Muscle layer of colon (tissue), 2 donors: ENCODE measurements at regions not wholly inside any gene's neighbourhood (a gene's known extent, or its start where the extent isn't known, plus 50 kb on each side); places are given as distances from the start of the nearest gene placed in this dataset.

Experiments used
- H3K27ac ChIP-seq: one replicate; pipeline ENCODE4 v1.7.0; 2013; ENCODE audit warnings: low read depth, mild to moderate bottlenecking, low read length, moderate library complexity
- H3K27me3 ChIP-seq, 2 donors: one replicate each; pipeline ENCODE4 v1.7.0; 2013; ENCODE audit warnings: low read length in 2 of 2, mild to moderate bottlenecking in 2 of 2; ENCODE audit not compliant: insufficient read depth in 2 of 2, control insufficient read depth in 1 of 2
- H3K36me3 ChIP-seq: one replicate; pipeline ENCODE4 v1.7.0; 2013; ENCODE audit warnings: mild to moderate bottlenecking, low read length; ENCODE audit not compliant: insufficient read depth
- H3K4me1 ChIP-seq: one replicate; pipeline ENCODE4 v1.7.0; 2013; ENCODE audit warnings: mild to moderate bottlenecking, low read length; ENCODE audit not compliant: insufficient read depth
- H3K4me3 ChIP-seq, 2 donors: one replicate each; pipeline ENCODE4 v1.7.0; 2013; ENCODE audit warnings: low read length in 2 of 2, low read depth in 1 of 2, mild to moderate bottlenecking in 1 of 2, moderate library complexity in 1 of 2
- H3K9ac ChIP-seq: one replicate; pipeline ENCODE4 v1.7.0; 2013; ENCODE audit warnings: low read length
- H3K9me3 ChIP-seq: one replicate; pipeline ENCODE4 v1.7.0; 2013; ENCODE audit warnings: mild to moderate bottlenecking, low read length
- donor health status: abdominal sarcoma.
- donor health status: Adenocarcinoma of cecum.

DNA sequence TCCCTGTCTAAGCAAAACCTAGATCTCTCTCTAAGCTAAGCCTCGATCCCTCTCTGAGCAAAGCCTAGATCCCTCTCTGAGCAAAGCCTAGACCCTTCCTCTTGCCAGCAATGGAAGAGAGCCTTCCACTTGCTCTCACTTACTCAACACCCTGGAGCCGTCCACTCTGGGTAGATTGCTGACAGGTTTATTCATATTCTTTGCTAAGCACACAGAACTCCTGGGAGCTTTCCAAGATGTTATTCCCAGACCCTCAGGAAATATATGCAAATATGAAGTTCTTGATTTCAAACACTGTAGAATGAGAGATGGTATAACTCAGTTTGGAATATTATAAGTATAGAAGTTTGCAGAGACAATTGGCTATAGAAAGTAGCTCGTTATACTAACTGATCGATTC, 503.8 kb upstream of the CELF2 start:
- H3K27ac ChIP-seq: no peak overlapping the region

DNA sequence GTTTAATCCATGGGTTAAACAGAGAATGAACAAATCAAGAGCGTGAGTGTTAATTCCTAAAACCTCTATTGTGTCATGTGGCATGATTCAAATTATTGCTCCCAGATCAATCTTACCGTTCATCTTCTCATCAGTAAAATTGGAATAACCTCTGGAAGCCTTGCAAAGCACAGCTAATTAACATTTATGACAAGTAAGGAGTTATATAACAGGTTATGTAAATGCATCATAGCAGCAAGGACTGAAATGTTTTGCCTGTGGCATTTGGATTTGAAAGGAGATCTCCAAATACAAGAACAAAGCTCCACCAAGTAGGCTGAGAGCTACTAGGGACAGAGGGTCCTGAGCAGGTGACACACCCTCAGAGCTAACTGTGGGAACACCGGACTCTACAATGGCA, 502.9 kb upstream of the CELF2 start:
- no peaks in the 10 kb centered on the region for H3K36me3 ChIP-seq
- no peaks in the 10 kb centered on the region for H3K27me3 ChIP-seq
- H3K9ac ChIP-seq: no peak overlapping the region
- H3K4me3 ChIP-seq: no peak overlapping the region
- H3K27ac ChIP-seq: no peak overlapping the region
- H3K9me3 ChIP-seq: no peaks in the 10 kb centered on the region
- no peaks in the 10 kb centered on the region for H3K4me1 ChIP-seq

More for the DNA sequence above, 503.8 kb upstream of the CELF2 start:
- Histone ChIP-seq H3K9me3 (no peaks in the 10 kb centered on the region), H3K4me3 (no peak overlapping the region), H3K27me3 (no peaks in the 10 kb centered on the region), H3K36me3 (no peaks in the 10 kb centered on the region), H3K4me1 (no peaks in the 10 kb centered on the region), H3K9ac (no peak overlapping the region)

DNA sequence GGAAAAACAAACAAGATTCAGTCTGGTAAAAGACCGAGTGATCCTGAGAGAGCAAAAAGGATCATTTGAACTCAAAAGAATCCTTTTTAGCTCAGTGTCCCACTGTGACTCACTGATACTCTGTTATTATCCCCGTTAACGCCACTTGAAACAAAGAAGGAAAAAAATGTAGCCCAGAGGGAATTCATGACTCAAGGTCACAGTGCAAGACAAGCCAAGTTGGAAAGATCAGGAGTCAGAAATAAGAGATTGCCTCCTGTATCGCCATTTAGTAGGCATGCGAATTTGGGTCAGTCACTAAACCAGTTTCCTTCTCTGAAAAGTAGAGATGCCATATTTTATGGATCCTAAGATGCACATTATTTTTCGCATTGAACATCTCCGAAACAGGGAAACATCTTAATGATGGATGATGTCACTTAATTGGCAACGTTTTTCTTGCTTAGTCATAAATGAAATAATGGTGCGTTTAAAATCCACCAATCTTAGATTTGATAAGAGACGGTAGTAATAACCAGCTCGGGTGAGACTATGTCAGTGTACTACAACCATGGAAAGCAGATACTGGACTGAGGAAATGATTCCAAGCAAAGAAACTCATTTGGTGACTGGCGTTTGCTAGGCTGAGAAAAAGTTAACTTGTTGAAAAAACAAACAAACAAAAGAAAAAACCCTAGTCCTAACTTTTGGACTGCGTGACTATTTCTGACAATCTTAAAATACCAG, 502.0 kb upstream of the CELF2 start:
- Histone ChIP-seq H3K9ac (no peak overlapping the region), H3K4me3 (no peak overlapping the region), H3K36me3 (no peaks in the 10 kb centered on the region), H3K4me1 (no peaks in the 10 kb centered on the region), H3K9me3 (no peaks in the 10 kb centered on the region), H3K27ac (no peak overlapping the region), H3K27me3 (no peaks in the 10 kb centered on the region)

DNA sequence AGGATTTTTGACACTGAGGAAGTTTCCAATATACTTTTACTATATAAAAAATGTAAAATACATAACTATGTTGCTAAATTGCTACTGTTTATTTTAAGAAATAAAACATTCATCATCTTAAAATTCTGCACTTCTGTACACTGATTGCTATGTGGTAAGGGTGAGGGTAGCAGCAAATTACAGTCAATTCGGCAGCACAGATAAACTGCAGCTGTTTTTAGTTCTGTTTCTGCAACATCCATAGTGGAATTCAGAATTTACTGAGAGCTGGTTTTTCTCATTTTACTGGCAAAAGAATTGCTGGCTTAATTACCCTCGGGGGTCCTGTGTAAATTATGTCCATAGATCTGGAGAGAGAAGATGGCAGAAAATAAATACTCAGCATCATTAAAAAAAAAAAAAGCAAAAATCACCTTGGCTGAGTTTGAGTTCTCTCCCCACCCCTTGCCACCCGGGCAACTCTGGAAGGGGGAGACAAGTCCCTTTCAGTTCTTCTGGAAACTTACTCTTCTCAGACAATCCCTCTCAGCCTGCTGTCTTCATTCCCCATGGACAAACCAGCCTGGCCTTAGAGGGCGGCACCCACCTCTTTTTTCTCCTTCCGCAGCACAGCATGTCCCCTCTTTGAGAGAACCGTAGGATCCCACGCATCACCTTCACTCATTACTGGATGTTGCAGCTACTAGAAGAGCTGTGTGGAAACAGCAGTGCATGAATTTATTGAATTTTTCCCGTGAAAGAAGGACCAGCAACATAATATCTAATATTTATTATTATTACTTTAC, 501.1 kb upstream of the CELF2 start:
- no peaks in the 10 kb centered on the region for H3K9me3 ChIP-seq
- no peaks in the 10 kb centered on the region for H3K4me1 ChIP-seq
- no peak overlapping the region for H3K27ac ChIP-seq
- H3K27me3 ChIP-seq: no peaks in the 10 kb centered on the region
- no peaks in the 10 kb centered on the region for H3K36me3 ChIP-seq
- no peak overlapping the region for H3K4me3 ChIP-seq
- H3K9ac ChIP-seq: no peak overlapping the region

DNA sequence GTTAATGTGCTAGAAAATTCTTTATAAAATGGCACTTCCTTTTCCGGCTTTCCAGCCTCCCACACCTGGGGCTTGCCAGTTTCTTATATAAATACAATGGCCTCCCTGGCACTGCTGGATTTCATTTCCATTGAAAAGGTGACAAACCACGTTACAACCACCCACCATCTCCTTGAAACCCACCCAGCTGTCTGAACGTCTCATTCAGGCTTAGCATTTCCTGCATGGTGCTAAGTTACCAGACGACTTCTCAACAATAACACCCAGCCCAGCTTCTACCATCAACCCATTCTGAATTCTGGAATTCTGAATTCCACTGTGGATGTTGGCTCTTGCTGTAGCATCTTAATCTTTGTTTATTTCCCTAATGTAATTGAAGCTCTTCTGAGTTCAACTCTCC, 499.8 kb upstream of the CELF2 start:
- H3K9me3 ChIP-seq: no peaks in the 10 kb centered on the region
- H3K4me1 ChIP-seq: no peaks in the 10 kb centered on the region
- no peaks in the 10 kb centered on the region for H3K27me3 ChIP-seq
- H3K27ac ChIP-seq: no peak overlapping the region
- H3K36me3 ChIP-seq: no peaks in the 10 kb centered on the region
- H3K9ac ChIP-seq: no peak overlapping the region
- H3K4me3 ChIP-seq: no peak overlapping the region

DNA sequence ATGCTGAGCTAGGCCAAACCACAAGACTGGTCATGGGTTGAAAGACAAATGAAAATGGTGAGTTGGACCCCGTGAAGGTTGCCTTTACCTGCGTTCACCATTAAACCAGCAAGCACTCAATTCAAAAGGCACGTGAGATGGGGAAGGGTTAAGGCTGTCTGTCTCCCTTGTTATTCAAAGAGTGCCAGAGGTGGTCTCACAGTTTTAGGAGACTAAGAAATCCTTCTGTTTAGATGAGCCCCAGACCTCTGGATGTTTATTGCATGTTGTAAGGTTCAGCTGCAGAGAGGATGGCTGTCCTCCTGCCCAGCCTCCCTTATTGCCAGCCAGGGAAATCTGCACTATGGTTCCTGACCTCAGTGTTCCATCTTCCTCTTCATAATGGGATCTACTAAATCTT, 498.0 kb upstream of the CELF2 start:
- H3K27me3 ChIP-seq: no peaks in the 10 kb centered on the region
- H3K4me1 ChIP-seq: no peaks in the 10 kb centered on the region

DNA sequence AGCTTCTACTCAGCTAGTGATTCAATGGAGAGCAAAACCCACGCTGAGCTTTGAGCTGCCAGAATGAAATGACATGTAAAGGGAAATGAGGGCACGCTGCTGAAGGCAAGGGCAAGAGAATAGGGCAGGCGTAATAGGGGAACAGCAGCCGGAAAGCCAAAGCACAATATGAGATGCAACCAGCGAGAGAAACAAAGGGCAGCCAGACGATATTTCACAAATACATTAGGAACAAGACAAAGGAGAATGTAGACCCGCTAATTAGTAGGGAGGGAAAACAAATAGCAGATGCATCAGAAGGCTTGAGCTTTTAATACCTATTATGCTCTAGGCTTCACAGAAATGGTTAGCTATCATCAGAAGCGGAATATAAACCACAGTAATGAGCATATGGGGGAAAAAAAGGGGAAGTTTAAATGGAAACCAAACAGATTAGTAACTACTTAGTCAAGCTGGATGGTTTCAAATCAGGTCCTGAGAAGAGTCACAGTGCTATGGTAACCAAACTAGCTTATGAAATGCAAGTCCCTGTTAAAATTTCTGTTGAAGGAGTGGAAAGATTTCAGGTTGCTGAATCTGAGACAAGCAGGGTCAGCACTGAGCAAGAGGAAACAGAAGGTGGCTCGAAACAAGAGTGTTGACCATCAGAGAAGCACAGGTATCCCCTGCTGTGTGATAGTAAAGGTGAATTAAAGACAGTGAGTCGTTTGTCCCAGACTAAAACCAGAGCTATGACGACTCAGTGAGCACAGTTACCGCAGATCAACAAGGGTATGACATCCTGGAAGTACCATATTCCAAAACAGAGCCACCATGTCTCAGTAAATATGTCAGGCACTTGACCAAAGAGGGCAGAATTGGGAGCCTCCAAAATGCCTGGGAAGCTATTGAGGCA, 496.9 kb upstream of the CELF2 start:
- no peaks in the 10 kb centered on the region for H3K4me1 ChIP-seq
- H3K4me3 ChIP-seq: no peak overlapping the region
- no peaks in the 10 kb centered on the region for H3K9me3 ChIP-seq
- no peaks in the 10 kb centered on the region for H3K27me3 ChIP-seq
- H3K36me3 ChIP-seq: no peaks in the 10 kb centered on the region
- H3K27ac ChIP-seq: no peak overlapping the region
- no peak overlapping the region for H3K9ac ChIP-seq

More for the DNA sequence above, 498.0 kb upstream of the CELF2 start:
- Histone ChIP-seq H3K4me3 (no peak overlapping the region), H3K9ac (no peak overlapping the region), H3K36me3 (no peaks in the 10 kb centered on the region), H3K9me3 (no peaks in the 10 kb centered on the region), H3K27ac (no peak overlapping the region)

DNA sequence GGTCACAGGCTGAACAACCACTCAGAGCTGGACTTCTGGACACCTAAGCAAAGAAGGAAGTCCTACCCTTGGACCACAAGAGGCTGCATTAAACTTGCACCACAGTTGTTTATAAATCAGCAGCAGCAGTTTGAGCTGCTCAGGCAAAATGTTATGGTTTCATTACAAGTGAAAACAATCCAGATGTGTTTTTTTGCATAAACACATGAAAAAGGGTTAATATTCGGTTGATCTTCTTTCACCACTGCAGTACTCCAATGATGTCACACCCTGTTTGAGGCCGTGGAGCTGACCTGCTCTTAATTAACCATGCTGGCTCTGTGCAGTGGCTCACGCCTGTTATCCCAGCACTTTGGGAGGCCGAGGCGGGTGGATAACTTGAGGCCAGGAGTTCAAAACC, 490.8 kb upstream of the CELF2 start:
- Histone ChIP-seq H3K27me3 (no peaks in the 10 kb centered on the region), H3K9ac (no peak overlapping the region), H3K27ac (no peak overlapping the region), H3K4me1 (peaks cover 7% of the 10 kb centered on the region), H3K9me3 (no peaks in the 10 kb centered on the region), H3K36me3 (no peaks in the 10 kb centered on the region), H3K4me3 (no peak overlapping the region)

DNA sequence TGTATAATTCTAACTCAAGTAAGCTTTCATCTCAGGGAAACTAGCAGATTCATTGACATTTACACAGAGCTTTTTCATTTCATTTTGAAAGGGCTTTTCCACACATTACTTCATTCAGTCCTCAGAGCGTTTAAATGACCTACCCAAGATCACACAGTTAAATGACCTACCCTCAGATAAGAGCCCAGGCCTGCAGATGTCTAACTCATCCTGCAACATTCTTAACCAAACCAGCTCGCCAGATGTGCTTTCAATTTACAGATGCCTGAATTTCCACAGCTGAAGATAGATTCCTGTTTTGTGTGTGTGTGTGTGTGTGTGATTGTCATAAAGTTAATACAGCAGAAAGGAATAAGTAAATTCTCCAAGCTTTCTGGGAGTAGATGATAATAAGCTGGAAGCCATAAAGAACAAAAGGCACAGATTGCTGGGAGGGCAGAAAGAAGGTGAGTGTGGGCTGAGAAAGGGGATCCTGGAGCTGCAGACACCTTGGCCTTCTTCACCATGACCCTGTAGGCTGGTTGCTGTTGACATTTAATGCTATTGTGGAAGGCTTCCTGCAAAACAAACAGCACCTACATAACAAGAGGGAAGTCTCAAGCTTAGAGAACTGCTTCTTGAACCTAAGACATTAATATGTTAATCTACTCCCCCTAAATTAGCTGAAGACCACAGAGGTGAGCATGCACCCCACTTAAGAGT, 489.7 kb upstream of the CELF2 start:
- Histone ChIP-seq H3K9me3 (no peaks in the 10 kb centered on the region), H3K9ac (no peak overlapping the region)

DNA sequence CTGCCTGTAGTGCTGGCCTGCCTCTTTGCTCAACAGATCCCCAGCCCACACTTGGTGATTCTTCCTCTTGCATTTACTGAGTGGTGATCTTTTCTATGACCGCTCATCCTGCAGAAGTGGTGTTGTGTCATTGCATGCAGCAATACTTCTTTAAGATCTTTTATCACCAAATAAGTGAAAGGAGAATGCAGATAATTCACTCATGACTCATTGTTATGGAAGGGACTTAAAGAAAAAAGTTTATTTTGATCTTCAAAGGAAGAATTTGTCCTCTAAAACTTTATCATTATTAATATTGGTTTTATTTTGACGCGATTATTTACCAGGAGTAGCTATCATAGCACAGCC, 489.1 kb upstream of the CELF2 start:
- Histone ChIP-seq H3K36me3 (no peaks in the 10 kb centered on the region), H3K27me3 (no peaks in the 10 kb centered on the region), H3K27ac (no peak overlapping the region)

More for the DNA sequence above, 489.7 kb upstream of the CELF2 start:
- Histone ChIP-seq H3K4me1 (peaks cover 7% of the 10 kb centered on the region), H3K27me3 (no peaks in the 10 kb centered on the region), H3K36me3 (no peaks in the 10 kb centered on the region), H3K4me3 (no peak overlapping the region), H3K27ac (no peak overlapping the region)

DNA sequence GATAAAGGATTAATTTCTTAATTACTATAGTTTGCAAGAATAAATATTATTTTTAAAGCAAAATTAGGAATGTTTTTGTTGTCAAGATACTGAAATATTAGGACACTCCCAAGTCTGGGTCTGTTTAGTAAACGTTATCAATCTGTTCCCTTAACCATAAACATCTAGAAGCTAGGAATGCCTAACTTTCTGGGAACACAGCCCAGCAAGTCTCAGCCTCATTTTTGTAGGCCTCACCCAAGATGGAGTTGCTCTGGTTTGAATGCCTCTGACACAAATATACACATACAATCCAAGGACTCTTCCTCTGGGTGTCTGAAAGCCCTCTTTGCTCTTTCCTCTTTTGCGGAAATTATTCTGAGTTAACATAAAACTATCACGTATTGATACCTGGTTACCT, 487.4 kb upstream of the CELF2 start:
- H3K27me3 ChIP-seq: no peaks in the 10 kb centered on the region
- no peaks in the 10 kb centered on the region for H3K9me3 ChIP-seq
- H3K4me1 ChIP-seq: peaks cover 7% of the 10 kb centered on the region
- H3K27ac ChIP-seq: no peak overlapping the region
- no peaks in the 10 kb centered on the region for H3K36me3 ChIP-seq
- no peak overlapping the region for H3K9ac ChIP-seq
- no peak overlapping the region for H3K4me3 ChIP-seq

More for the DNA sequence above, 489.1 kb upstream of the CELF2 start:
- Histone ChIP-seq H3K4me1 (peaks cover 7% of the 10 kb centered on the region), H3K4me3 (no peak overlapping the region), H3K9ac (no peak overlapping the region), H3K9me3 (no peaks in the 10 kb centered on the region)
